Renal cortex interstitium (tissue), 11 donors: ENCODE measurements at regions not wholly inside any gene's neighbourhood (a gene's known extent, or its start where the extent isn't known, plus 50 kb on each side); places are given as distances from the start of the nearest gene placed in this dataset.
A peak's percentile ranks its signal among the peaks of the same experiment; 100 is the strongest.
"Not testable (repeated sequence)": the region's sequence is repeated elsewhere in the genome, so short reads cannot be mapped to it uniquely, and the experiment has no call there.

Experiments
- DNase-seq, 11 donors: peaks; one replicate each; pipeline ENCODE4 v3.0.0-alpha.2; 2013; ENCODE audit warnings: low read depth in 9 of 11, low spot score in 4 of 11; ENCODE audit errors: extremely low read depth in 1 of 11

- DNase-seq: no peak
These were observed 217.5 kb downstream of the CYP26B1 start for GRCh38 chr2:71930049-71930681.

- DNase-seq: no peak
These were observed 218.2 kb downstream of the CYP26B1 start for GRCh38 chr2:71929482-71929772.

GRCh38 chr2:71928734-71929481, 218.8 kb downstream of the CYP26B1 start:
- no peak for DNase-seq

GRCh38 chr2:71927757-71928715, 219.6 kb downstream of the CYP26B1 start:
- DNase-seq: no peak

- no peak for DNase-seq
These were observed 220.5 kb downstream of the CYP26B1 start for GRCh38 chr2:71926876-71927756.

- peak in 7 of 11 donors; percentile 47 to 65 (median 60) for DNase-seq
These were observed 221.6 kb downstream of the CYP26B1 start for GRCh38 chr2:71926089-71926447.

- DNase-seq: no peak
These were observed 222.2 kb downstream of the CYP26B1 start for GRCh38 chr2:71925268-71926088.

GRCh38 chr2:71923887-71924533, 223.7 kb downstream of the CYP26B1 start:
- peak in 7 of 11 donors; percentile 47 to 68 (median 59) for DNase-seq

- no peak for DNase-seq
These were observed 224.5 kb downstream of the CYP26B1 start for GRCh38 chr2:71923143-71923525.

- DNase-seq: no peak
These were observed 225.0 kb downstream of the CYP26B1 start for GRCh38 chr2:71922499-71923142.

- no peak for DNase-seq
These were observed 225.6 kb downstream of the CYP26B1 start for GRCh38 chr2:71922091-71922490.

GRCh38 chr2:71920819-71921218, 226.8 kb downstream of the CYP26B1 start:
- not testable (repeated sequence) for DNase-seq

GRCh38 chr2:71919708-71920107, 228.0 kb downstream of the CYP26B1 start:
- DNase-seq: no peak

GRCh38 chr2:71910277-71910676, 237.4 kb downstream of the CYP26B1 start:
- no peak for DNase-seq

- no peak for DNase-seq
These were observed 238.9 kb downstream of the CYP26B1 start for GRCh38 chr2:71908798-71909197.

- DNase-seq: no peak
These were observed 240.2 kb downstream of the CYP26B1 start for GRCh38 chr2:71907503-71907902.

- no peak for DNase-seq
These were observed 241.2 kb downstream of the CYP26B1 start for GRCh38 chr2:71906357-71906973.
